ENCODE measurements at regions not wholly inside any gene's neighbourhood (a gene's known extent, or its start where the extent isn't known, plus 50 kb on each side); places are given as distances from the start of the nearest gene placed in this dataset.
A peak's percentile ranks its signal among the peaks of the same experiment; 100 is the strongest.

DNA sequence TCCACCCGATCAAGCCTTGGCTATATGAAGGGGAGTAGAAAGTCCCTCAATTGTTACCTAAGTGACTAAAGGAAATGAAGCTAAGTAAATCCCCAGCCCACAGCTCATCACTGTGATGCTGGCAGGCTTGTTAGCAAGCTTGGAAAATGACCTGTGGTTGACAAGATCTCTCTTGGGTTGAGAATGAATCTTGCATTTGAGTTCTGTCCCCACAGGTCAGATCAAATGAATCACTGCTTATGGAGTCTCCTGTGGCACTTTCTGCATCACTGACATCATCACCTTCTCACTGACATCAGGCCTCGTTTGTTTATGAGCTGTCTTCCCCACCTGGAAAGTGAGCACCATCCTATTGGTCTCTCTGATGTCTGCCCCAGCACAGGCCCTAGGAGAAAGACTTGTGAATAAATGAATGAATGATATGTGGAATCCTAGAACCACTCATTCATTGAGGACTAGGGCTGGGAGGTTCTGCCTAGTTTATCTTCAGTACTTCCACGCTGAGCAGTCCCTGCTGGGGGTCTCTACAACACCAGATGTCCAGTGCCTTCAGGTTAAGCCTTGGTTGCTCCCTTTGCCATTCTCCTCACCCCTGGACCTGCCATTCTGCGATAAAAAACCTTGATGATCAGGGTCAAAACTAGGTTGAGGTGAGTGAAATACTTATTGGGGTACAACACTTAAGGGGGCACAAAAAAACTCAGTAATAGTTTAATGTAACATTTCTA lies 318.4 kb upstream of the MOCS1 start:
- Mint-ChIP-seq H3K4me3 (no peak overlapping the region), H3K36me3 (ENCODE audit: insufficient read depth) (no peaks in the 10 kb centered on the region), H3K4me1 (no peaks in the 10 kb centered on the region), H3K27me3 (peaks cover 10% of the 10 kb centered on the region), H3K9me3 (no peaks in the 10 kb centered on the region), H3K27ac (ENCODE audit: low read depth) (no peak overlapping the region)
- ATAC-seq (replicated peaks; ENCODE audit: extremely low read depth, poor library complexity, severe bottlenecking) (no peak), DNase-seq (ENCODE audit: low spot score in 2 of 2) (no peak)

DNA sequence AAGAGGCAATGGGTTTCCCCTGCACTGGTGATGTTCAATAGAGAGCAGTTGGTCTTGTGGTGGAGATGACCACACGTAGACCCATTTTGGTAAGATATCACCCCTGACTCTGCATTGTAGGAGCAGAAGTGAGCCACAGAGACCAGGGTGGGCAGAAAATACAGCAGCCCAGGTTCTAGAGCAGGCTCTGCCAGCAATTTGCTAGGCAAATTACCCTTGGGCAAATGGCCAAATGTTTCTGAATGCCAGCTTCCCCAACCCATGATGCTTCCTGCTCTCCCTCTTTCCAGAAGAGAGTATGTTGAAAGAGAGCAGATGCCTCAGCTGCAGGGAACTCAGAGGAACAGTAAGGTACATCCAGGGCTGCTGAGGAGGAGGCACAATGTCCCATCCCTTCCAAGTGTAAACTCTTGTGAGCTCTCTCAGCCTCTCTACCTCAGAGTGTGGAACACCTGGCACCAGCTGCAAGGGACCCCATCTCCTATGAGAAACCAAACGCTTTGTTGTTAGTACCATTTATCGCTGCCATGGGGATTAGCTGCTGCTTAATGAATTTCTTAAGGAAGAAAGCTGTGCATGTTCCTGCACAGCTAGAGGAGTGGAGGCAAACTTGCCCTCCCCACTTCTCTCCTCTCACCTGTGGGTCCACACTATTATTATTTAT lies 317.5 kb upstream of the MOCS1 start:
- H3K4me1 Mint-ChIP-seq, result no peaks in the 10 kb centered on the region
- no peak overlapping the region for H3K27ac Mint-ChIP-seq (ENCODE audit: low read depth)

DNA sequence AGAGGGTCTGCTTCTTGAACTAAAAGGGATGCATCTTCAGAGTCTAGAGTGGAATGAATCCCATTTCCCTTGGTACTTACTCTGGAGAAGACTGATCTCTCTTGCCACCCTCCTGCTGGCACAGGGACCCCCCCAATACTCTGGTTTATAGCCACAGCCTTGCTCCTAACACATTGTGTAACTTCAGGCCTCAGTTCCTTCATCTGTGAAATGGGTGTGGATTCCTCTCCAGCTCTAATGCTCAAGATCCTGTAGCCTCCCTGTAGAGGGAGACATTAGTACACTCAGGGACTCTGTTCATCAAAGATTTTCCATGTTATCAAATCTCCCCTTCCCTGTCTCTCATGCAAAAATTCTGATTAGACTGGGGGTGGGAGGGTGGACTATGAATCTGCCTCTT lies 315.7 kb upstream of the MOCS1 start:
- Mint-ChIP-seq H3K27ac (ENCODE audit: low read depth) (no peak overlapping the region), H3K36me3 (ENCODE audit: insufficient read depth) (no peaks in the 10 kb centered on the region), H3K4me1 (no peaks in the 10 kb centered on the region), H3K9me3 (no peaks in the 10 kb centered on the region), H3K4me3 (no peak overlapping the region), H3K27me3 (peaks cover 11% of the 10 kb centered on the region)
- no peak for ATAC-seq (replicated peaks; ENCODE audit: extremely low read depth, poor library complexity, severe bottlenecking)
- no peak for DNase-seq (ENCODE audit: low spot score in 2 of 2)

More for the DNA sequence above, 317.5 kb upstream of the MOCS1 start:
- Mint-ChIP-seq H3K4me3 (no peak overlapping the region), H3K27me3 (peaks cover 11% of the 10 kb centered on the region), H3K36me3 (ENCODE audit: insufficient read depth) (no peaks in the 10 kb centered on the region), H3K9me3 (no peaks in the 10 kb centered on the region)
- ATAC-seq (replicated peaks; ENCODE audit: extremely low read depth, poor library complexity, severe bottlenecking) (no peak), DNase-seq (ENCODE audit: low spot score in 2 of 2) (no peak)

DNA sequence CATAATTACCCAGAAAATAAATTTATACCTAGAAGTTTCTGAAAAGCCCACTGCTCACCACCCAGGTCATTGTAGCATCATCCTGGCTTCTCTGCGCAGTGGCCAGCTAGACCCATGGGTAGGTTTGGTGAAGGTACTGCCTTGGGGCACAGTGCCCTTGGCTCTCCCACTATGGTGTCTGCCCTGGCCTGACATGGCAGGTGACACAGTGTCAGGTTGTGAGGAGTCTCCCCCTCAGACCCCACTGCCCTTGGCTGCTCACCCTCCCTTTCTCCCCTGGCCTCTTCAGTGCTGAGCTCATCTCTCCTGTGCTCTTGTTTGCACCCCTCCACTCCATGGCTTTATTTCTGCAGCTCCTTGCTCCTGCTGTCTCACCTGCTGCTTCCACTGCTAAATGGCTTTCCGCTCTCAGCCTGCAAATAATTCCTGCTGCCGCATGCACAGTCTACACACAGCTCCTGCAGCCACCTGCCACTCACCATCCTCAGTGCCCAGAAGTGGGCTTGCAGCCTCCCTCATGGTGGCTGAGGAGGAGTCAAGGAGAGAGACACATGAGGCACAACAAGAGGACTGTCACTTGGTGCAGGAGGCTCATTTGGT lies 313.4 kb upstream of the MOCS1 start:
- Mint-ChIP-seq H3K4me1 (no peaks in the 10 kb centered on the region), H3K36me3 (ENCODE audit: insufficient read depth) (no peaks in the 10 kb centered on the region), H3K27me3 (peaks cover 23% of the 10 kb centered on the region), H3K9me3 (no peaks in the 10 kb centered on the region), H3K4me3 (no peak overlapping the region), H3K27ac (ENCODE audit: low read depth) (peak overlapping the region; percentile 17)
- no peak for DNase-seq (ENCODE audit: low spot score in 2 of 2)
- ATAC-seq (replicated peaks; ENCODE audit: extremely low read depth, poor library complexity, severe bottlenecking), result no peak

DNA sequence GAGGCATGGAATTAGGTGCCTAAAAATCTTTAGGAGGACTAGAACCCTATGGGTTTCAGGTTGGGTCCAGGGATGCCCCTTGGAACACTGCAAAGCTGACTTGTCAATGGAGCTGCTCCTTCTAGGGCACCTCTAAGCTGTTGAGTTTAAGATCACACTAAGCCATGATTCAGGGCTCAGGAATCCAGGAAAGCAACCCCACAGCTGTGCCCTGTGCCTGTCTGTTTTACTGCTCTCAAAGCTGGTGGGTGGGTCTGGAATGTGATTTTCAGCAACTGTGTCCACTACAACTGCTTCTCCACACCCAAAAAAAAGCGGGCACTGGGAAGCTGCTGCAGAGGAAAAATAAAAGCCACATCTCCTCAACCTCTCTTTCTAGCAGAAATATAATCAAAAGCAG lies 310.4 kb upstream of the MOCS1 start:
- Mint-ChIP-seq H3K27ac (ENCODE audit: low read depth) (no peak overlapping the region), H3K4me1 (no peaks in the 10 kb centered on the region), H3K9me3 (peaks cover 4% of the 10 kb centered on the region), H3K27me3 (peaks cover 25% of the 10 kb centered on the region), H3K4me3 (no peak overlapping the region), H3K36me3 (ENCODE audit: insufficient read depth) (no peaks in the 10 kb centered on the region)
- no peak for ATAC-seq (replicated peaks; ENCODE audit: extremely low read depth, poor library complexity, severe bottlenecking)
- DNase-seq (ENCODE audit: low spot score in 2 of 2), result no peak

DNA sequence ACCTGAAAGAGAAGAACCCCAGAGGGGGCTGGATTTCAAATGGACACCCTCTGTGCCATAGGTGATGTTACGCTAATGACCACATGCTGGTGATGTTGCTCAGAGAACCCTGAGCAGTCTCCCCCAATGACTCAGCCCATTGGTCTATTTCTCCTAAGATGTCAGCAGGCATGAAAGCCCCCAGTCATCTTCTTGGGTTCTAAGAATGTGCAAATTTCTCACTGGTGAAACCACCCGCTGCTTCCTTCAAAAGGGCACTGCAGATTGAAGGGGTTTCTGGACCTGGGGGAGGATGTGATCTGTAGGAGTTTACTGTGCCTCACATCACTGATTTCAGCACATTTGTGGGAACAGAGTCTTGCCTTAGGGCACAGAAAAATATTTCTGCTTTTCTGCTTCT lies 298.4 kb upstream of the MOCS1 start:
- H3K9me3 Mint-ChIP-seq, result peaks cover 5% of the 10 kb centered on the region
- ATAC-seq (replicated peaks; ENCODE audit: extremely low read depth, poor library complexity, severe bottlenecking) (no peak), DNase-seq (ENCODE audit: low spot score in 2 of 2) (no peak)
- H3K27me3 Mint-ChIP-seq, result peaks cover 5% of the 10 kb centered on the region
- H3K36me3 Mint-ChIP-seq (ENCODE audit: insufficient read depth), result peaks cover 2% of the 10 kb centered on the region
- no peak overlapping the region for H3K27ac Mint-ChIP-seq (ENCODE audit: low read depth)
- no peaks in the 10 kb centered on the region for H3K4me1 Mint-ChIP-seq
- H3K4me3 Mint-ChIP-seq, result no peak overlapping the region

DNA sequence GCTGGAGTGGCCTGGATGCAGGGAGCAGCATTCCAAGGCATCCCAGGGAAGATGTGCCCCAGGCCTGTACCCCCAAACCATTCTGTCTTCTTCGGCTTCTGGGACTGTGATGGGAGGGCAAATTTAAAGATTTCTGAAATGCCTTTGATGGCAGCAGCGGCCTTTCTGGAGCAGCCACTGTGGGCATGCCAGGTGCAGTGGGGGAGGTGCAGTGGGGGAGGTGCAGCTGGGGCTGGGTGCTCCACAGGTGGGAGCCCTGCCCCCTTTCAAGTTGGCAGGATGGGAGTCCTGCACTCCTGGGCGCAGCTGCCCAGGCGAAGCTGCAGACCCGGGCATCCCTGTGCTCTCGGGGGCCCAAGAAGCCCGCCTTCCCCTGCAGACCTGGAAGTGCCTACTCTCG lies 293.5 kb upstream of the MOCS1 start:
- Mint-ChIP-seq H3K4me1 (no peaks in the 10 kb centered on the region), H3K4me3 (no peak overlapping the region), H3K27ac (ENCODE audit: low read depth) (no peak overlapping the region), H3K9me3 (no peaks in the 10 kb centered on the region), H3K27me3 (peaks cover 12% of the 10 kb centered on the region), H3K36me3 (ENCODE audit: insufficient read depth) (no peaks in the 10 kb centered on the region)
- DNase-seq (ENCODE audit: low spot score in 2 of 2) (no peak), ATAC-seq (replicated peaks; ENCODE audit: extremely low read depth, poor library complexity, severe bottlenecking) (no peak)

DNA sequence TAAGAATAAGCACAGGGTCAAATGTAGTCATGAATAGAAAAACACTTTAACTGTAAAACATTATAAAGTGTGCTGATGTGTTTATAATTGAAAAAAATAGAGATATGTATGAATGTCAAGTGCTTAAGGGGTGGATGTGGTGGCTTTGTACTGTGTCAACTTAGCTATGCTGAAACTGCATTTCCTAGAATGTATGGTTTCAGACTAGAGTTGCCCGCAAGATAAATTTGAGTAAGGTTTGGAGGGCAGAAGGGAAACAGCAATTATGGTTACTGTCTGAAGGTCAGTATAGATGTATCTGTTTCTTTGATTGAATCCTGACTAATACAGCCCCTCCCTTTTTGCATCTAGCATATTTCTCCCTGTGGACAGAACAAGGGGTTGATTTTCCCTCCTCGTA lies 288.1 kb upstream of the MOCS1 start:
- ATAC-seq (replicated peaks; ENCODE audit: extremely low read depth, poor library complexity, severe bottlenecking) (no peak), DNase-seq (ENCODE audit: low spot score in 2 of 2) (no peak)
- Mint-ChIP-seq H3K36me3 (ENCODE audit: insufficient read depth) (no peaks in the 10 kb centered on the region), H3K27me3 (peaks cover 18% of the 10 kb centered on the region), H3K9me3 (no peaks in the 10 kb centered on the region), H3K27ac (ENCODE audit: low read depth) (no peak overlapping the region), H3K4me3 (no peak overlapping the region), H3K4me1 (no peaks in the 10 kb centered on the region)

DNA sequence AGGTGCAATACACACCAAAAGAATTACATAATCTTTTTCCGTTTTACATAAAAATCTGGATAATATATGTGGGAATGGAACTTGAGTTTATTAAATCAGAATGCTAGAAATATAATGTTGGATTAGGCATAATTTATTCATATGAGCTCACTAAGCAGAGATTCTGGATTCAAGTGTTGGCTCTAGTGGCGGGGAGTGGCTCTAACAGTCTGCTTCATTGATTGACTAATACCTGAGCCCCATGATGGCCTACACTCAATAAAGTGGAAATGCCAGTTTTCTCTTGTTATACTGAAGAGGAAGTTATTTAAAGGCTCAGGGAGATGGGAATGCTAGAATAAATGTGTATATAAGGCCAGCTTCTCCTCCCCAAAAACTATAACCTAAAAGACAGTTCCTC lies 285.5 kb upstream of the MOCS1 start:
- Mint-ChIP-seq H3K4me1 (no peaks in the 10 kb centered on the region), H3K4me3 (no peak overlapping the region), H3K27ac (ENCODE audit: low read depth) (no peak overlapping the region), H3K27me3 (peaks cover 9% of the 10 kb centered on the region), H3K9me3 (no peaks in the 10 kb centered on the region), H3K36me3 (ENCODE audit: insufficient read depth) (no peaks in the 10 kb centered on the region)
- DNase-seq (ENCODE audit: low spot score in 2 of 2) (no peak), ATAC-seq (replicated peaks; ENCODE audit: extremely low read depth, poor library complexity, severe bottlenecking) (no peak)

DNA sequence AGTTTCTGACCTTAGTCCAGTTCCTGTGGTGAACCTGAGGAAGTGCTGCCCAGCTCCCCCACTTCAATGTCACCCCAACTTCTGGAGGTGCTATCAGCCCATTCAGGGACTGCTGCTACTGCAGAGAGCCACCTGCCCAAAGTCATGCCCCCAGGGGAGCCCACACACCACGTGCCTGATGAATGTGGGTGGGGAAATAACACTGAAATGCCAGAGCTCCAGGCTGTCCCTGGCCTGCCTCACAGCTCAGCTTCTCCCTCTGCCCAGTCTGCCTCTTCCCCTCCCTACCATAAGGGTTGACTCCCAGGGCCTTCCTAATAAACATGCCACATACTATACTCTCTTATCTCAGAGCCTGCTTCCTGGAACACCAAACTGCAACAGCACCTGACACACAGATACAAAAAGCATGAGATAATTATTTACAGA lies 276.4 kb upstream of the MOCS1 start:
- Mint-ChIP-seq H3K9me3 (peaks cover 6% of the 10 kb centered on the region), H3K36me3 (ENCODE audit: insufficient read depth) (no peaks in the 10 kb centered on the region), H3K27ac (ENCODE audit: low read depth) (no peak overlapping the region), H3K4me3 (no peak overlapping the region), H3K27me3 (peaks cover 25% of the 10 kb centered on the region), H3K4me1 (no peaks in the 10 kb centered on the region)
- no peak for ATAC-seq (replicated peaks; ENCODE audit: extremely low read depth, poor library complexity, severe bottlenecking)
- no peak for DNase-seq (ENCODE audit: low spot score in 2 of 2)

DNA sequence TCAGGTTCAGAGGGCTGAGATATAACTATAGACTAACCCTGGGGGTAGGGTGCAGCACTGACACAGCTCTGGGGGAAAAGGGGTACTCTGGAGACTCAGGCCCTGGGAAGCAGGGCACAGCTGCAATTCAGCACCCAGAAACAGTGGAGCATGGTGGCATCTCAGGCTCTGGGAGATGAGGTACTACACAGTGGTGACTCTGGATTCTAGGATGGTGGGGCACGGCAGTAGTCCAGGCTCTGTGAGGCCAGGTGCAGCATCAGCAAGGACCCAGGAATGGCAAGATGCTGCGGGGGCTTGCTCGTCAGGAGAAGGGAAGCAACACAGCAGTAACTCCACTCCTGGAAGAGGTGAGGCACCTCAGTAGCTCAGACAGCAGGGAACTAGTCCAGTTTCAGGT lies 271.5 kb upstream of the MOCS1 start:
- H3K27me3 Mint-ChIP-seq, result peaks cover 41% of the 10 kb centered on the region
- DNase-seq (ENCODE audit: low spot score in 2 of 2), result no peak
- H3K9me3 Mint-ChIP-seq, result peaks cover 32% of the 10 kb centered on the region
- no peak for ATAC-seq (replicated peaks; ENCODE audit: extremely low read depth, poor library complexity, severe bottlenecking)
- no peaks in the 10 kb centered on the region for H3K36me3 Mint-ChIP-seq (ENCODE audit: insufficient read depth)
- no peak overlapping the region for H3K27ac Mint-ChIP-seq (ENCODE audit: low read depth)
- no peaks in the 10 kb centered on the region for H3K4me1 Mint-ChIP-seq
- H3K4me3 Mint-ChIP-seq, result no peak overlapping the region

DNA sequence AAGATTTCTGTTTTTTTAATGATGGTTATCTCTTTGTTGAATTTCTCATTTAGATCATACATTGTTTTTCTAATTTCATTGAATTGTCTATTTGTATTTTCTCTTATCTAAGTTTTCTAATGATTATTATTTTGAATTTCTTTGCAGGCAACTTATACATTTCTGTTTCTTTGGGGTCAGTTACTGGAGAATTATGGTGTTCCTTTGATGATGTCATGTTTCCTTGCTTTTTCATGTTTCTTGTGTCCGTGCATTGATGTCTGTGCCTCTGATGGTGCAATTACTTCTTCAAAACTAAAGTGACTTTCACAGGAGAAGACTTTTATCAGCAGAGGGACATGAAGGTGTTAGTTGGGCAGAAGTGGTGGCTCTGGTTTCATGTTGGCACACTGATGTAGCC lies 270.7 kb upstream of the MOCS1 start:
- Mint-ChIP-seq H3K4me1 (no peaks in the 10 kb centered on the region), H3K9me3 (peaks cover 32% of the 10 kb centered on the region), H3K27me3 (peaks cover 41% of the 10 kb centered on the region), H3K4me3 (no peak overlapping the region), H3K36me3 (ENCODE audit: insufficient read depth) (no peaks in the 10 kb centered on the region), H3K27ac (ENCODE audit: low read depth) (no peak overlapping the region)
- ATAC-seq (replicated peaks; ENCODE audit: extremely low read depth, poor library complexity, severe bottlenecking), result no peak
- no peak for DNase-seq (ENCODE audit: low spot score in 2 of 2)

DNA sequence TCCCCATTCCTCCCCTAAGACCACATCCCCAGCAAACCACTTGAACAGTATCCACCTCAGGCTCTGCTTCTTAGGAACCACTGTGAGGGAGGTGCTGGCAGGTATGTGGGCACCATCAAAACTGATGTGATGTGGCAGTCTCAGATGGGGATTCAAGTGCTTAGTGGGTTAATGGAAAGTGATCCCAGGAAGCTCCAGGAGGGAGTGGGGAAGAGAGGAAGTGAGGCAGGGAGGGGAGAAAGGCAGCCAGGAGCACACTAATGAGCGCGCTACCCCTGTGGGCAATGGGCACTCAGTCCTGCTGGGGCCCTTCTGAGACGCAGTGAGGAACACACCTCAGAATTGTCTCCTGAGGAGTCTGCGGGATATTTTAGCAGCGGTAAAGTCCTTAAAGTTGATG lies 263.1 kb upstream of the MOCS1 start:
- no peak overlapping the region for H3K27ac Mint-ChIP-seq (ENCODE audit: low read depth)

More for the DNA sequence above, 263.1 kb upstream of the MOCS1 start:
- H3K9me3 Mint-ChIP-seq, result peaks cover 8% of the 10 kb centered on the region
- peaks cover 9% of the 10 kb centered on the region for H3K27me3 Mint-ChIP-seq
- no peak for ATAC-seq (replicated peaks; ENCODE audit: extremely low read depth, poor library complexity, severe bottlenecking)
- no peaks in the 10 kb centered on the region for H3K4me1 Mint-ChIP-seq
- no peak for DNase-seq (ENCODE audit: low spot score in 2 of 2)
- H3K4me3 Mint-ChIP-seq, result no peak overlapping the region
- H3K36me3 Mint-ChIP-seq (ENCODE audit: insufficient read depth), result no peaks in the 10 kb centered on the region
